DOHH2 (cell line): ENCODE measurements at regions not wholly inside any gene's neighbourhood (a gene's known extent, or its start where the extent isn't known, plus 50 kb on each side); places are given as distances from the start of the nearest gene placed in this dataset.

Experiments
- H3F3A ChIP-seq: fragments of 200-600 bp; sonication (generic), shearing (Covaris generic); 2 replicates; pipeline ENCODE4 v1.6.0; 2016; ENCODE audit warnings: antibody characterized with exemption, mild to moderate bottlenecking; ENCODE audit not compliant: control insufficient read depth, insufficient read depth
- H3K27ac ChIP-seq: fragments of 200-600 bp; sonication (generic); 2 replicates; pipeline ENCODE4 v1.5.1; 2014; ENCODE audit warnings: low read depth, mild to moderate bottlenecking, low read length, moderate library complexity
- H3K27me3 ChIP-seq: fragments of 200-600 bp; sonication (generic); 2 replicates; pipeline ENCODE4 v1.6.1; 2014; ENCODE audit warnings: mild to moderate bottlenecking, low read length, mixed read lengths; ENCODE audit not compliant: control insufficient read depth
- H3K36me3 ChIP-seq: fragments of 200-600 bp; sonication (generic); 2 replicates; pipeline ENCODE4 v1.6.1; 2014; ENCODE audit warnings: mild to moderate bottlenecking, low read length, moderate library complexity, mixed read lengths; ENCODE audit not compliant: control insufficient read depth
- H3K4me1 ChIP-seq: fragments of 200-600 bp; sonication (generic); 2 replicates; pipeline ENCODE4 v1.6.1; 2014; ENCODE audit warnings: mild to moderate bottlenecking, low read length, mixed read lengths; ENCODE audit not compliant: control insufficient read depth
- H3K4me2 ChIP-seq: fragments of 200-600 bp; sonication (generic); 2 replicates; pipeline ENCODE4 v1.6.0; 2014; ENCODE audit warnings: mild to moderate bottlenecking, low read length, moderate library complexity
- H3K4me3 ChIP-seq: fragments of 200-600 bp; sonication (generic); 2 replicates; pipeline ENCODE4 v1.5.1; 2014; ENCODE audit warnings: mild to moderate bottlenecking, low read length, mixed read lengths
- H3K79me2 ChIP-seq: fragments of 200-600 bp; sonication (generic); 2 replicates; pipeline ENCODE4 v1.6.1; 2014; ENCODE audit warnings: mild to moderate bottlenecking, low read length, mixed read lengths; ENCODE audit not compliant: control insufficient read depth
- H3K9me2 ChIP-seq: fragments of 200-600 bp; sonication (generic); replicated peaks from 2 replicates; pipeline ENCODE4 v1.6.1; 2014; ENCODE audit warnings: mild to moderate bottlenecking, low read length, mixed read lengths; ENCODE audit not compliant: control insufficient read depth
- H3K9me3 ChIP-seq: fragments of 200-600 bp; sonication (generic); 2 replicates; pipeline ENCODE4 v1.6.1; 2014; ENCODE audit warnings: antibody characterized with exemption, low read length, mixed read lengths; ENCODE audit not compliant: control insufficient read depth, insufficient read depth
- H4K20me1 ChIP-seq: fragments of 200-600 bp; sonication (generic); 2 replicates; pipeline ENCODE4 v1.6.0; 2014; ENCODE audit warnings: low read depth, mild to moderate bottlenecking, antibody characterized with exemption, low read length, moderate library complexity; ENCODE audit not compliant: control insufficient read depth, insufficient read depth
- CTCF ChIP-seq: fragments of 200-600 bp; sonication (generic); IDR thresholded peaks from one replicate; pipeline ENCODE4 v1.5.1; 2014; ENCODE audit warnings: antibody characterized with exemption, mild to moderate bottlenecking, low read depth, low read length; ENCODE audit not compliant: poor library complexity, severe bottlenecking
- EZH2phosphoT487 ChIP-seq: fragments of 200-600 bp; sonication (generic); IDR thresholded peaks from 2 replicates; pipeline ENCODE4 v1.6.1; 2017; ENCODE audit warnings: borderline replicate concordance, mild to moderate bottlenecking, antibody characterized with exemption, low read length, moderate library complexity, mixed read lengths

GRCh38 chr4:64559571-64559970, 150.3 kb upstream of the TECRL start:
- H3K79me2 ChIP-seq = no peaks in the 10 kb centered on the region
- H3K36me3 ChIP-seq = no peaks in the 10 kb centered on the region
- H3K9me3 ChIP-seq = no peaks in the 10 kb centered on the region
- H3K27ac ChIP-seq = no peak overlapping the region
- H3K4me2 ChIP-seq = no peak overlapping the region
- no peaks in the 10 kb centered on the region for H3K4me1 ChIP-seq
- H4K20me1 ChIP-seq = no peaks in the 10 kb centered on the region
- H3K27me3 ChIP-seq = no peaks in the 10 kb centered on the region
- TF ChIP-seq EZH2phosphoT487 (no peak), CTCF (no peak)
- no peak overlapping the region for H3K4me3 ChIP-seq
- no peaks in the 10 kb centered on the region for H3K9me2 ChIP-seq
- H3F3A ChIP-seq = no peaks in the 10 kb centered on the region

GRCh38 chr4:64551125-64551524, 141.9 kb upstream of the TECRL start:
- H3K27me3 ChIP-seq = no peaks in the 10 kb centered on the region
- H3K4me1 ChIP-seq = no peaks in the 10 kb centered on the region
- H3K27ac ChIP-seq = no peak overlapping the region
- H3K4me2 ChIP-seq = no peak overlapping the region
- no peaks in the 10 kb centered on the region for H3K9me2 ChIP-seq
- no peak overlapping the region for H3K4me3 ChIP-seq
- no peaks in the 10 kb centered on the region for H3K9me3 ChIP-seq
- H3F3A ChIP-seq = no peaks in the 10 kb centered on the region
- H3K79me2 ChIP-seq = no peaks in the 10 kb centered on the region
- TF ChIP-seq CTCF (no peak), EZH2phosphoT487 (no peak)
- no peaks in the 10 kb centered on the region for H4K20me1 ChIP-seq
- no peaks in the 10 kb centered on the region for H3K36me3 ChIP-seq

- no peak for TF ChIP-seq EZH2phosphoT487
- TF ChIP-seq CTCF = no peak
- Histone ChIP-seq H4K20me1 (no peaks in the 10 kb centered on the region), H3K79me2 (no peaks in the 10 kb centered on the region), H3K4me1 (no peaks in the 10 kb centered on the region), H3K9me2 (no peaks in the 10 kb centered on the region), H3K4me2 (no peak overlapping the region), H3K36me3 (no peaks in the 10 kb centered on the region), H3K4me3 (no peak overlapping the region), H3F3A (no peaks in the 10 kb centered on the region), H3K27ac (no peak overlapping the region), H3K27me3 (no peaks in the 10 kb centered on the region), H3K9me3 (no peaks in the 10 kb centered on the region)
Observed at GRCh38 chr4:64545593-64545992, 136.3 kb upstream of the TECRL start.

- Histone ChIP-seq H3K27ac (no peak overlapping the region), H3K4me3 (no peak overlapping the region), H3K79me2 (no peaks in the 10 kb centered on the region), H3K27me3 (no peaks in the 10 kb centered on the region), H3K4me2 (no peak overlapping the region), H4K20me1 (no peaks in the 10 kb centered on the region), H3K9me3 (no peaks in the 10 kb centered on the region), H3K4me1 (no peaks in the 10 kb centered on the region), H3K9me2 (no peaks in the 10 kb centered on the region), H3K36me3 (no peaks in the 10 kb centered on the region), H3F3A (no peaks in the 10 kb centered on the region)
- TF ChIP-seq CTCF (peak; percentile 50), EZH2phosphoT487 (no peak)
Observed at GRCh38 chr4:64539234-64539849, 130.1 kb upstream of the TECRL start.
